Esophagus muscularis mucosa (tissue), 4 donors: ENCODE measurements at regions not wholly inside any gene's neighbourhood (a gene's known extent, or its start where the extent isn't known, plus 50 kb on each side); places are given as distances from the start of the nearest gene placed in this dataset.

Source experiments
- DNase-seq: peaks from one replicate; pipeline ENCODE4 v3.0.0-alpha.2; 2017; ENCODE audit errors: extremely low spot score
- H3K27ac ChIP-seq, 4 donors: fragments of 200-600 bp; sonication (generic); replicated peaks in 1 of 4; 1 replicate in 3 of 4; 2 replicates in 1 of 4; pipeline ENCODE4 v1.5.1; 2016 to 2019; ENCODE audit warnings: mild to moderate bottlenecking in 1 of 4
- H3K27me3 ChIP-seq, 4 donors: fragments of 200-600 bp; sonication (generic); one replicate each; pipeline versions ENCODE4 v1.5.1 to v1.6.0; 2016 to 2019
- H3K36me3 ChIP-seq, 4 donors: fragments of 200-600 bp; sonication (generic); one replicate each; pipeline ENCODE4 v1.5.1; 2016 to 2019
- H3K4me1 ChIP-seq, 4 donors: fragments of 200-600 bp; sonication (generic); one replicate each; pipeline ENCODE4 v1.5.1; 2016 to 2019
- H3K4me3 ChIP-seq, 4 donors: fragments of 200-600 bp; sonication (generic); 1 replicate in 2 of 4; 2 replicates in 2 of 4; pipeline ENCODE4 v1.5.1; 2016 to 2019; ENCODE audit warnings: mild to moderate bottlenecking in 4 of 4, moderate library complexity in 1 of 4
- H3K9me3 ChIP-seq, 4 donors: fragments of 200-600 bp; sonication (generic); 1 replicate in 3 of 4; 2 replicates in 1 of 4; pipeline ENCODE4 v1.5.1; 2016 to 2019
- CTCF ChIP-seq, 3 experiments: fragments of 200-600 bp in 2 of 3; fragments of 450-650 bp in 1 of 3; sonication (generic) in 2 of 3; IDR thresholded peaks; one replicate each; pipeline ENCODE4 v1.5.1; 2017 to 2019; ENCODE audit warnings: antibody characterized with exemption in 3 of 3, mild to moderate bottlenecking in 2 of 3, moderate library complexity in 1 of 3
- EP300 ChIP-seq: sonication (generic); formaldehyde crosslinking; IDR thresholded peaks from one replicate; pipeline ENCODE4 v1.6.1; 2017; ENCODE audit warnings: antibody characterized with exemption
- POLR2A ChIP-seq: fragments of 450-650 bp; IDR thresholded peaks from one replicate; pipeline ENCODE4 v1.6.1; 2017; ENCODE audit warnings: antibody characterized with exemption, moderate library complexity, mild to moderate bottlenecking, low read depth
- POLR2AphosphoS5 ChIP-seq, 2 donors: sonication (generic); formaldehyde crosslinking; IDR thresholded peaks; one replicate each; pipeline ENCODE4 v1.6.1; 2017; ENCODE audit warnings: antibody characterized with exemption in 2 of 2
- WGBS: methylation state at CpG from one replicate; pipeline ENCODE4 v1.1.5; 2018; 5-methylcytosine and 5-hydroxymethylcytosine counted together
- intact Hi-C: fragments of 100-400 bp; cut with DNase I; formaldehyde crosslinking; loops from one replicate; pipeline ENCODE4 v1.15.1; 2023

GRCh38 chr12:28991626-28992025 lies 157.5 kb upstream of the FAR2 start:
- H3K27ac ChIP-seq = no peak overlapping the region
- H3K4me3 ChIP-seq = no peak overlapping the region
- no peaks in the 10 kb centered on the region for H3K9me3 ChIP-seq
- H3K4me1 ChIP-seq = peaks cover 0 to 16% (median 6%) of the 10 kb centered on the region in 4 donors
- H3K27me3 ChIP-seq = no peaks in the 10 kb centered on the region
- 87% methylated on average over 2 of the region's 2 CpGs for WGBS
- DNase-seq = no peak
- intact Hi-C loops = no loop called here
- H3K36me3 ChIP-seq = no peaks in the 10 kb centered on the region
- no peak for TF ChIP-seq POLR2A

- H3K36me3 ChIP-seq = no peaks in the 10 kb centered on the region
- H3K27me3 ChIP-seq = no peaks in the 10 kb centered on the region
- DNase-seq = no peak
- H3K4me1 ChIP-seq = peaks cover 0 to 4% (median 2%) of the 10 kb centered on the region in 4 donors
- WGBS = 82% methylated on average over 5 of the region's 5 CpGs
- H3K27ac ChIP-seq = no peak overlapping the region
- TF ChIP-seq CTCF (IDR thresholded peaks at IDR 0.05) (no peak), POLR2AphosphoS5 (IDR thresholded peaks at IDR 0.05) (no peak), POLR2A (no peak), EP300 (no peak)
- no peak overlapping the region for H3K4me3 ChIP-seq
- no peaks in the 10 kb centered on the region for H3K9me3 ChIP-seq
- intact Hi-C loops = no loop called here
Observed at GRCh38 chr12:28993720-28994119, 155.4 kb upstream of the FAR2 start.

- H3K27ac ChIP-seq = no peak overlapping the region
- H3K4me1 ChIP-seq = no peaks in the 10 kb centered on the region
- 70% methylated on average over 3 of the region's 3 CpGs for WGBS
- H3K36me3 ChIP-seq = no peaks in the 10 kb centered on the region
- TF ChIP-seq EP300 (no peak), CTCF (IDR thresholded peaks at IDR 0.05) (no peak), POLR2A (no peak), POLR2AphosphoS5 (IDR thresholded peaks at IDR 0.05) (no peak)
- no peak overlapping the region for H3K4me3 ChIP-seq
- no peaks in the 10 kb centered on the region for H3K9me3 ChIP-seq
- DNase-seq = no peak
- intact Hi-C loops = no loop called here
- no peaks in the 10 kb centered on the region for H3K27me3 ChIP-seq
Observed at GRCh38 chr12:28994179-28994715, 154.8 kb upstream of the FAR2 start.

- Histone ChIP-seq H3K27ac (no peak overlapping the region), H3K9me3 (no peaks in the 10 kb centered on the region), H3K4me1 (no peaks in the 10 kb centered on the region), H3K4me3 (no peak overlapping the region), H3K36me3 (no peaks in the 10 kb centered on the region), H3K27me3 (no peaks in the 10 kb centered on the region)
- intact Hi-C loops = no loop called here
- DNase-seq = no peak
- TF ChIP-seq POLR2AphosphoS5 (IDR thresholded peaks at IDR 0.05) (no peak), POLR2A (no peak), CTCF (IDR thresholded peaks at IDR 0.05) (no peak), EP300 (no peak)
- 93% methylated on average over 5 of the region's 5 CpGs for WGBS
Observed at GRCh38 chr12:28996688-28997087, 152.4 kb upstream of the FAR2 start.

GRCh38 chr12:28998662-28999120 lies 150.4 kb upstream of the FAR2 start:
- TF ChIP-seq CTCF (IDR thresholded peaks at IDR 0.05) = peak; percentile 29 to 48 (median 32)
- TF ChIP-seq POLR2AphosphoS5 (IDR thresholded peaks at IDR 0.05) = no peak
- Histone ChIP-seq H3K36me3 (no peaks in the 10 kb centered on the region), H3K27me3 (no peaks in the 10 kb centered on the region), H3K9me3 (no peaks in the 10 kb centered on the region), H3K27ac (no peak overlapping the region), H3K4me1 (no peaks in the 10 kb centered on the region), H3K4me3 (no peak overlapping the region)
- no peak for DNase-seq
- intact Hi-C loops = no loop called here
- WGBS = 73% methylated on average over 4 of the region's 4 CpGs
